IMR-90 (cell line): ENCODE measurements at regions not wholly inside any gene's neighbourhood (a gene's known extent, or its start where the extent isn't known, plus 50 kb on each side); places are given as distances from the start of the nearest gene placed in this dataset.
A peak's percentile ranks its signal among the peaks of the same experiment; 100 is the strongest.

Source experiments
- ATAC-seq: fragments of 200-7000 bp; cut with Tn5 transposase; 2 replicates; pipeline ENCODE4 v1.9.1; 2020; ENCODE audit warnings: low read depth, mild to moderate bottlenecking, moderate library complexity
- BruUV-seq: library from RNA; stranded (reverse); fragments of 400-500 nt; replicated peaks from 2 replicates; lab custom pipeline; 2021; lab: Mats Ljungman, UMichigan
- CTCF ChIA-PET: fragments of 300-600 bp; formaldehyde crosslinking; extraction: SDS; loops from one replicate; lab custom pipeline; 2021; ENCODE audit warnings: antibody characterized with exemption; lab: Yijun Ruan, JAX
- POLR2A ChIA-PET: fragments of 300-600 bp; sonication (Branson Sonifier 250); formaldehyde crosslinking; loops from one replicate; lab custom pipeline; 2022; ENCODE audit warnings: antibody characterized with exemption; ENCODE audit not compliant: unreplicated experiment; lab: Charles Lee
- DNase-seq: peaks from one replicate; pipeline ENCODE4 v3.0.0; 2013
- H2AFZ ChIP-seq: replicated peaks from 2 replicates; pipeline ENCODE3; 2013; ENCODE audit warnings: low read length, mild to moderate bottlenecking; ENCODE audit not compliant: poor library complexity
- H2AK5ac ChIP-seq: 2 replicates; pipeline ENCODE4 v1.6.1; 2013; ENCODE audit warnings: low read depth, low read length, inconsistent platforms
- H2AK9ac ChIP-seq: replicated peaks from 2 replicates; pipeline ENCODE3; 2013; ENCODE audit warnings: mild to moderate bottlenecking, low read depth, low read length, moderate library complexity; ENCODE audit not compliant: poor library complexity
- H2BK120ac ChIP-seq: 2 replicates; pipeline ENCODE4 v1.6.1; 2013; ENCODE audit warnings: low read depth, low read length, inconsistent platforms
- H2BK15ac ChIP-seq: 3 replicates; pipeline ENCODE4 v1.6.1; 2013; ENCODE audit warnings: low read depth, low read length, inconsistent platforms
- H2BK20ac ChIP-seq: 2 replicates; pipeline ENCODE4 v1.6.1; 2013; ENCODE audit warnings: low read depth, mild to moderate bottlenecking, inconsistent platforms, low read length, moderate library complexity
- H2BK5ac ChIP-seq: 2 replicates; pipeline ENCODE4 v1.6.1; 2013; ENCODE audit warnings: mild to moderate bottlenecking, low read depth, low read length, inconsistent platforms; ENCODE audit not compliant: poor library complexity, severe bottlenecking
- H3K14ac ChIP-seq: replicated peaks from 2 replicates; pipeline ENCODE4 v1.6.1; 2013; ENCODE audit warnings: low read depth, low read length, inconsistent platforms
- H3K18ac ChIP-seq: 2 replicates; pipeline ENCODE4 v1.6.1; 2013; ENCODE audit warnings: low read depth, low read length, control low read depth
- H3K23ac ChIP-seq: 2 replicates; pipeline ENCODE4 v1.6.1; 2013; ENCODE audit warnings: low read depth, low read length, inconsistent platforms
- H3K27ac ChIP-seq: 2 replicates; pipeline ENCODE4 v1.5.1; 2013; ENCODE audit warnings: mild to moderate bottlenecking, control low read depth, low read length; ENCODE audit not compliant: insufficient read depth
- H3K27me3 ChIP-seq: 2 replicates; pipeline ENCODE4 v1.6.1; 2013; ENCODE audit warnings: low read length; ENCODE audit not compliant: control insufficient read depth, insufficient read depth
- H3K36me3 ChIP-seq: 2 replicates; pipeline ENCODE4 v1.6.1; 2013; ENCODE audit warnings: low read length, mixed read lengths; ENCODE audit not compliant: control insufficient read depth, insufficient read depth
- H3K4ac ChIP-seq: 2 replicates; pipeline ENCODE4 v1.6.1; 2013; ENCODE audit warnings: low read depth, low read length, inconsistent platforms
- H3K4me1 ChIP-seq: 2 replicates; pipeline ENCODE4 v1.6.1; 2013; ENCODE audit warnings: low read length, mixed read lengths; ENCODE audit not compliant: control insufficient read depth, insufficient read depth
- H3K4me2 ChIP-seq: 2 replicates; pipeline ENCODE4 v1.6.1; 2013; ENCODE audit warnings: low read depth, mild to moderate bottlenecking, control low read depth, low read length, moderate library complexity
- H3K4me3 ChIP-seq: 2 replicates; pipeline ENCODE4 v1.5.1; 2013; ENCODE audit warnings: low read depth, mild to moderate bottlenecking, control low read depth, low read length, moderate library complexity; ENCODE audit not compliant: insufficient read depth
- H3K56ac ChIP-seq: 2 replicates; pipeline ENCODE4 v1.6.1; 2013; ENCODE audit warnings: low read length, inconsistent platforms; ENCODE audit not compliant: insufficient read depth; ENCODE audit errors: extremely low read depth
- H3K79me1 ChIP-seq, 2 experiments: 2 replicates each; pipeline ENCODE4 v1.6.1; 2013; ENCODE audit warnings: low read length in 2 of 2, inconsistent platforms in 1 of 2, low read depth in 1 of 2
- H3K9ac ChIP-seq: 2 replicates; pipeline ENCODE4 v1.6.1; 2013; ENCODE audit warnings: low read depth, low read length, control low read depth
- H3K9me1 ChIP-seq: 2 replicates; pipeline ENCODE4 v1.6.1; 2013; ENCODE audit warnings: low read length, inconsistent platforms; ENCODE audit not compliant: insufficient read depth
- H3K9me3 ChIP-seq: 2 replicates; pipeline ENCODE4 v1.6.1; 2013; ENCODE audit warnings: low read length; ENCODE audit not compliant: control insufficient read depth, insufficient read depth
- H4K20me1 ChIP-seq: 2 replicates; pipeline ENCODE4 v1.6.1; 2013; ENCODE audit warnings: low read length, inconsistent platforms; ENCODE audit not compliant: insufficient read depth
- H4K5ac ChIP-seq: 2 replicates; pipeline ENCODE4 v1.6.1; 2013; ENCODE audit warnings: mild to moderate bottlenecking, low read depth, low read length, control low read depth
- H4K8ac ChIP-seq, 2 experiments: 2 replicates each; pipeline ENCODE4 v1.6.1; 2013; ENCODE audit warnings: low read depth in 2 of 2, low read length in 2 of 2, control low read depth in 1 of 2, inconsistent platforms in 1 of 2
- H4K91ac ChIP-seq: 2 replicates; pipeline ENCODE4 v1.6.1; 2013; ENCODE audit warnings: low read depth, low read length, inconsistent platforms; ENCODE audit not compliant: insufficient read depth
- CHD1 ChIP-seq: IDR thresholded peaks from 2 replicates; pipeline ENCODE4 v1.6.1; 2012; ENCODE audit warnings: low read depth, low read length, improper control_type of control experiment
- MAFK ChIP-seq: IDR thresholded peaks from 2 replicates; pipeline ENCODE4 v1.6.1; 2012; ENCODE audit warnings: low read depth, low read length, improper control_type of control experiment
- WGBS, 2 experiments: methylation state at CpG; one replicate each; pipeline versions ENCODE4 v1.1.5 to v1.1.7; 2013; ENCODE audit warnings: missing lambda C conversion rate in 2 of 2; ENCODE audit not compliant: insufficient read length in 1 of 2; ENCODE audit errors: extremely low coverage in 2 of 2; 5-methylcytosine and 5-hydroxymethylcytosine counted together
- dilution Hi-C: fragments of 300-500 bp; cut with HindIII; formaldehyde crosslinking; loops from one replicate; pipeline ENCODE4 v1.14.3; 2018; ENCODE audit warnings: low sequenced_read_pairs; ENCODE audit not compliant: unreplicated experiment
- in situ Hi-C: fragments of 300-500 bp; cut with MboI; formaldehyde crosslinking; loops from 3 replicates; pipeline ENCODE4 v1.14.3; 2019; ENCODE audit warnings: low sequenced_read_pairs, inconsistent platforms, mixed read lengths
- intact Hi-C: fragments of 100-400 bp; cut with micrococcal nuclease; formaldehyde crosslinking; loops from 2 replicates; pipeline ENCODE4 v1.10.0; 2022
- TF ChIP-seq, protein P1 (sequence below): conservative IDR thresholded peaks from 2 replicates; pipeline ENCODE4 v1.5.1; 2012; ENCODE audit warnings: mild to moderate bottlenecking, low read depth, low read length, improper control_type of control experiment

DNA sequence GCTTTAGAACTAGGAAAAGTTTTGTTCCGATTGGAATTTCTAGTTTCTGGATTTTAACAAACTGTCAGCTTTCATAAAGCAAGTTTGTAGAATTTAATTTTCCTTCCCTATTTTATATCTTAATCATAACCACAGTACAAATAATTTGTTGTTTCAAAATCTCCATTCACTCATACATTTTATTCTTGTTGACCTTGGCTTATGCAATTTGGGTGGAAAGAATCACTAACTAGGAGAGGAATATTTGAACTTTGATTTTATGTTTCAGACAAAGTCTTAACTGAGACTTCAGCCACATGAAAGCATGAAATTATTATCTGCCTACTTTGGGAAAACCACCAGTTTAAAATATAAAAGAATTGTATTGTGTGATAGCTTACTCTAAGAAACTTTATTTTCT, 427.9 kb downstream of the SPRY1 start:
- H2AFZ ChIP-seq, result no peak overlapping the region
- no peaks in the 10 kb centered on the region for H3K36me3 ChIP-seq
- POLR2A ChIA-PET, result no interaction called here
- CTCF ChIA-PET, result no interaction called here
- no peak overlapping the region; the same call in 1 of the 2 replicates for H2BK120ac ChIP-seq
- DNase-seq, result no peak
- no peak overlapping the region for H3K4me3 ChIP-seq
- H4K8ac ChIP-seq, result no peak overlapping the region
- intact Hi-C loops, result no loop called here
- no peaks in the 10 kb centered on the region for H3K27me3 ChIP-seq
- H2BK15ac ChIP-seq, result no peak overlapping the region
- no peak overlapping the region for H3K4ac ChIP-seq
- no CpG with 5 or more reads among the region's 1 CpG for WGBS, 2 experiments
- no peaks in the 10 kb centered on the region for H4K20me1 ChIP-seq
- peak overlapping the region; percentile 65; the same call in 1 of the 2 replicates for H3K18ac ChIP-seq
- H3K4me1 ChIP-seq, result peaks cover 12% of the 10 kb centered on the region
- H4K5ac ChIP-seq, result peak overlapping the region; percentile 59
- no peak overlapping the region for H3K27ac ChIP-seq
- H4K91ac ChIP-seq, result no peak overlapping the region
- H2BK20ac ChIP-seq, result no peak overlapping the region; the same call in 1 of the 2 replicates
- H3K79me1 ChIP-seq, result no peaks in the 10 kb centered on the region
- dilution Hi-C loops, result no loop called here
- no peak overlapping the region for H3K14ac ChIP-seq
- H3K56ac ChIP-seq, result no peak overlapping the region
- ATAC-seq, result no peak
- 0 out of 2 replicates have a peak, but pooled peaks cover 3% of the 10 kb centered on the region for H3K9me3 ChIP-seq
- no peak overlapping the region for H2AK5ac ChIP-seq
- no peak overlapping the region for H3K9ac ChIP-seq
- no peak overlapping the region for H3K23ac ChIP-seq
- H3K4me2 ChIP-seq, result no peak overlapping the region
- no peak overlapping the region for H2BK5ac ChIP-seq
- no peak overlapping the region for H2AK9ac ChIP-seq
- no TSS peak for BruUV-seq
- TF ChIP-seq, protein P1, sequence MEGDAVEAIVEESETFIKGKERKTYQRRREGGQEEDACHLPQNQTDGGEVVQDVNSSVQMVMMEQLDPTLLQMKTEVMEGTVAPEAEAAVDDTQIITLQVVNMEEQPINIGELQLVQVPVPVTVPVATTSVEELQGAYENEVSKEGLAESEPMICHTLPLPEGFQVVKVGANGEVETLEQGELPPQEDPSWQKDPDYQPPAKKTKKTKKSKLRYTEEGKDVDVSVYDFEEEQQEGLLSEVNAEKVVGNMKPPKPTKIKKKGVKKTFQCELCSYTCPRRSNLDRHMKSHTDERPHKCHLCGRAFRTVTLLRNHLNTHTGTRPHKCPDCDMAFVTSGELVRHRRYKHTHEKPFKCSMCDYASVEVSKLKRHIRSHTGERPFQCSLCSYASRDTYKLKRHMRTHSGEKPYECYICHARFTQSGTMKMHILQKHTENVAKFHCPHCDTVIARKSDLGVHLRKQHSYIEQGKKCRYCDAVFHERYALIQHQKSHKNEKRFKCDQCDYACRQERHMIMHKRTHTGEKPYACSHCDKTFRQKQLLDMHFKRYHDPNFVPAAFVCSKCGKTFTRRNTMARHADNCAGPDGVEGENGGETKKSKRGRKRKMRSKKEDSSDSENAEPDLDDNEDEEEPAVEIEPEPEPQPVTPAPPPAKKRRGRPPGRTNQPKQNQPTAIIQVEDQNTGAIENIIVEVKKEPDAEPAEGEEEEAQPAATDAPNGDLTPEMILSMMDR, result no peak
- TF ChIP-seq CHD1 (no peak), MAFK (no peak)
- no peaks in the 10 kb centered on the region; the same call in 1 of the 2 replicates for H3K9me1 ChIP-seq
- in situ Hi-C loops, result no loop called here
